ENCODE measurements at regions not wholly inside any gene's neighbourhood (a gene's known extent, or its start where the extent isn't known, plus 50 kb on each side); places are given as distances from the start of the nearest gene placed in this dataset.

- intact Hi-C loops (cut with DNase I, micrococcal nuclease) = no loop called here
- H3K27me3 ChIP-seq (ENCODE audit: control insufficient read depth in 1 of 2, insufficient read depth in 2 of 2, low read length in 2 of 2) = no peaks in the 10 kb centered on the region
- POLR2A ChIA-PET = interaction anchor here (0.7 kb wide), 1 partner anchor 27 kb away, joined by 3 read pairs; no protein-coding TSS in a partner anchor
- CTCF ChIA-PET = no interaction called here
- ATAC-seq (ENCODE audit: poor library complexity) (no peak), DNase-seq (no peak)
- no peaks in the 10 kb centered on the region for H3K36me3 ChIP-seq (ENCODE audit: insufficient read depth, low read length)
- H3K4me1 ChIP-seq (ENCODE audit: insufficient read depth, low read length) = no peaks in the 10 kb centered on the region
- no peak overlapping the region for H3K27ac ChIP-seq (ENCODE audit: low read depth in 1 of 2, low read length in 2 of 2)
- peaks cover 4 to 12% of the 10 kb centered on the region in 2 experiments for H3K9me3 ChIP-seq (ENCODE audit: control insufficient read depth in 1 of 2, insufficient read depth in 1 of 2, low read length in 2 of 2)
- Mint-ChIP-seq H3K36me3 (ENCODE audit: low read depth) (no peaks in the 10 kb centered on the region), H3K27ac (no peak overlapping the region), H3K4me1 (ENCODE audit: low read depth) (no peaks in the 10 kb centered on the region), H3K9me3 (peaks cover 12% of the 10 kb centered on the region), H3K4me3 (no peak overlapping the region), H3K27me3 (no peaks in the 10 kb centered on the region)
- no peak overlapping the region for H3K4me3 ChIP-seq (ENCODE audit: low read length)
- no peak for TF ChIP-seq CTCF (IDR thresholded peaks at IDR 0.05)
These were observed 1295.1 kb upstream of the PCDH20 start for GRCh38 chr13:62710787-62711186.

GRCh38 chr13:62706048-62706447, 1290.4 kb upstream of the PCDH20 start:
- no peak for DNase-seq
- H3K4me1 Mint-ChIP-seq (ENCODE audit: low read depth) = no peaks in the 10 kb centered on the region
- Histone ChIP-seq H3K36me3 (ENCODE audit: insufficient read depth, low read length) (no peaks in the 10 kb centered on the region), H3K9me3 (ENCODE audit: control insufficient read depth in 1 of 2, insufficient read depth in 1 of 2, low read length in 2 of 2) (peaks cover 0 to 4% of the 10 kb centered on the region in 2 experiments), H3K4me1 (ENCODE audit: insufficient read depth, low read length) (no peaks in the 10 kb centered on the region), H3K27me3 (ENCODE audit: control insufficient read depth in 1 of 2, insufficient read depth in 2 of 2, low read length in 2 of 2) (no peaks in the 10 kb centered on the region), H3K27ac (ENCODE audit: low read depth in 1 of 2, low read length in 2 of 2) (no peak overlapping the region), H3K4me3 (ENCODE audit: low read length) (no peak overlapping the region)
- peaks cover 6% of the 10 kb centered on the region for H3K9me3 Mint-ChIP-seq
- H3K27me3 Mint-ChIP-seq = no peaks in the 10 kb centered on the region
- no peak for ATAC-seq (ENCODE audit: poor library complexity)
- ChIA-PET POLR2A (no interaction called here), CTCF (no interaction called here)
- no peak overlapping the region for H3K4me3 Mint-ChIP-seq
- intact Hi-C loops (cut with DNase I, micrococcal nuclease) = no loop called here
- no peaks in the 10 kb centered on the region for H3K36me3 Mint-ChIP-seq (ENCODE audit: low read depth)
- H3K27ac Mint-ChIP-seq = no peak overlapping the region
- no peak for TF ChIP-seq CTCF (IDR thresholded peaks at IDR 0.05)

- Mint-ChIP-seq H3K4me3 (no peak overlapping the region), H3K36me3 (ENCODE audit: low read depth) (no peaks in the 10 kb centered on the region), H3K27me3 (no peaks in the 10 kb centered on the region), H3K9me3 (peaks cover 6% of the 10 kb centered on the region), H3K27ac (no peak overlapping the region), H3K4me1 (ENCODE audit: low read depth) (no peaks in the 10 kb centered on the region)
- no peak for TF ChIP-seq CTCF (IDR thresholded peaks at IDR 0.05)
- Histone ChIP-seq H3K9me3 (ENCODE audit: control insufficient read depth in 1 of 2, insufficient read depth in 1 of 2, low read length in 2 of 2) (peaks cover 0 to 4% of the 10 kb centered on the region in 2 experiments), H3K27me3 (ENCODE audit: control insufficient read depth in 1 of 2, insufficient read depth in 2 of 2, low read length in 2 of 2) (no peaks in the 10 kb centered on the region), H3K4me1 (ENCODE audit: insufficient read depth, low read length) (no peaks in the 10 kb centered on the region), H3K27ac (ENCODE audit: low read depth in 1 of 2, low read length in 2 of 2) (no peak overlapping the region), H3K36me3 (ENCODE audit: insufficient read depth, low read length) (no peaks in the 10 kb centered on the region), H3K4me3 (ENCODE audit: low read length) (no peak overlapping the region)
- intact Hi-C loops (cut with DNase I, micrococcal nuclease) = no loop called here
- ATAC-seq (ENCODE audit: poor library complexity) = no peak
- ChIA-PET POLR2A (no interaction called here), CTCF (no interaction called here)
- DNase-seq = no peak
These were observed 1289.2 kb upstream of the PCDH20 start for GRCh38 chr13:62704875-62705274.
